Heart left ventricle (tissue), 13 donors: ENCODE measurements at regions not wholly inside any gene's neighbourhood (a gene's known extent, or its start where the extent isn't known, plus 50 kb on each side); places are given as distances from the start of the nearest gene placed in this dataset.

Experiments used
- POLR2A ChIP-seq, 2 donors: fragments of 450-650 bp; IDR thresholded peaks; one replicate each; pipeline ENCODE4 v1.6.1; 2017; ENCODE audit warnings: antibody characterized with exemption in 2 of 2, mild to moderate bottlenecking in 2 of 2, moderate library complexity in 2 of 2
- TF ChIP-seq, protein P1 (sequence below), 12 donors: fragments of 200-600 bp; sonication (generic) in 4 of 12; IDR thresholded peaks; one replicate each; pipeline versions ENCODE4 v1.5.0 to v1.8.0; 2018 to 2022; ENCODE audit warnings: antibody characterized with exemption in 12 of 12, mild to moderate bottlenecking in 5 of 12
- donor health status: ischemic (EF 13 %, LVEDD 7.1; RV severe dilation, severe dysfunction).
- donor health status: DM: no; HTN: yes; CAD: no.
- donor health status: DM: no; HTN: no; CAD: no.
- donor health status: ischemic (EF 25% LVEDD 6.9; RV normal size, moderate dysfunction).
- donor health status: ischemic (EF 25% LVEDD 5.7; RV mildly dilated, moderate dysfunction).
- donor health status: ischemic (EF 35%, LVEDD 5.7; RV mildly dilated, moderate dysfunction).
- donor health status: nonischemic (EF 11% LVEDD 7.7; RV severe dilation, severe dysfunction).
- donor health status: DM: yes; HTN: yes; CAD: no.
- donor health status: PGD.
- donor health status: ischemic (EF 29% LVEDD 5.4; RV normal size, mild dysfunction).
- donor health status: nonischemic (EF 23%, LVEDD 6.1; RV moderate dilation, normal function).

DNA sequence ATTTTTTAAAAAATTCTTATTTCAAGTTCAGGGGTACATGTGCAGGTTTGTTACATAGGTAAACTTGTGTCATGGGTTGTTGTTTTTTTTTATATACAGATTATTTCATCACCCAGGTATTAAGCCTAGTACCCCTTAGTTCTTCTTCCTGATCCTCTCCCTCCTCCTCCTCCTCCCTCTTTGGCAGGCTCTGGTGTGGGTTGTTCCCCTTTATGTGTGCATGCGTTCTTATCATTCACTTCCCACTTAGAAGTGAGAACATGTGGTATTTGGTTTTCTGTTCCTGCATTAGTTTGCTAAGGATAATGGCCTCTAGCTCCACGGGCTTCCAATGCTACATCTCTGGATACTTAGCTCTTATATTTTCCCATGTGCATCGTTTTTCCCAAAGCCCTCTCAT lies 404.4 kb downstream of the HAPSTR1 start:
- TF ChIP-seq, protein P1, sequence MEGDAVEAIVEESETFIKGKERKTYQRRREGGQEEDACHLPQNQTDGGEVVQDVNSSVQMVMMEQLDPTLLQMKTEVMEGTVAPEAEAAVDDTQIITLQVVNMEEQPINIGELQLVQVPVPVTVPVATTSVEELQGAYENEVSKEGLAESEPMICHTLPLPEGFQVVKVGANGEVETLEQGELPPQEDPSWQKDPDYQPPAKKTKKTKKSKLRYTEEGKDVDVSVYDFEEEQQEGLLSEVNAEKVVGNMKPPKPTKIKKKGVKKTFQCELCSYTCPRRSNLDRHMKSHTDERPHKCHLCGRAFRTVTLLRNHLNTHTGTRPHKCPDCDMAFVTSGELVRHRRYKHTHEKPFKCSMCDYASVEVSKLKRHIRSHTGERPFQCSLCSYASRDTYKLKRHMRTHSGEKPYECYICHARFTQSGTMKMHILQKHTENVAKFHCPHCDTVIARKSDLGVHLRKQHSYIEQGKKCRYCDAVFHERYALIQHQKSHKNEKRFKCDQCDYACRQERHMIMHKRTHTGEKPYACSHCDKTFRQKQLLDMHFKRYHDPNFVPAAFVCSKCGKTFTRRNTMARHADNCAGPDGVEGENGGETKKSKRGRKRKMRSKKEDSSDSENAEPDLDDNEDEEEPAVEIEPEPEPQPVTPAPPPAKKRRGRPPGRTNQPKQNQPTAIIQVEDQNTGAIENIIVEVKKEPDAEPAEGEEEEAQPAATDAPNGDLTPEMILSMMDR (IDR thresholded peaks at IDR 0.05), result no peak
- TF ChIP-seq POLR2A (IDR thresholded peaks at IDR 0.05), result no peak
